Stimulated activated CD8-positive, alpha-beta memory T cell treated with anti-CD3 and anti-CD28 coated beads, Interleukin-4, amount 100 ng/mL, for 4 hours (primary cell): ENCODE measurements at regions not wholly inside any gene's neighbourhood (a gene's known extent, or its start where the extent isn't known, plus 50 kb on each side); places are given as distances from the start of the nearest gene placed in this dataset.
"Not testable (repeated sequence)": the region's sequence is repeated elsewhere in the genome, so short reads cannot be mapped to it uniquely, and the experiment has no call there.

ENCODE experiments used
- DNase-seq, 2 donors: peaks; one replicate each; pipeline ENCODE4 v3.0.0-alpha.2; 2020; ENCODE audit warnings: low read depth in 2 of 2, low spot score in 1 of 2

- DNase-seq: no peak
These were observed 522.4 kb upstream of the NAALADL2 start for GRCh38 chr3:174336784-174337183.

- DNase-seq: no peak
These were observed 521.9 kb upstream of the NAALADL2 start for GRCh38 chr3:174337227-174337626.

GRCh38 chr3:174340624-174341587 is 518.2 kb upstream of the NAALADL2 start:
- no peak for DNase-seq

- no peak for DNase-seq
These were observed 517.0 kb upstream of the NAALADL2 start for GRCh38 chr3:174342171-174342570.

- DNase-seq: no peak
These were observed 516.1 kb upstream of the NAALADL2 start for GRCh38 chr3:174342941-174343501.

GRCh38 chr3:174346141-174346540 is 513.0 kb upstream of the NAALADL2 start:
- DNase-seq: no peak

GRCh38 chr3:174346571-174346970 is 512.6 kb upstream of the NAALADL2 start:
- no peak for DNase-seq

GRCh38 chr3:174347474-174348138 is 511.5 kb upstream of the NAALADL2 start:
- DNase-seq: no peak

GRCh38 chr3:174352227-174352626 is 506.9 kb upstream of the NAALADL2 start:
- DNase-seq: no peak

GRCh38 chr3:174355505-174355904 is 503.6 kb upstream of the NAALADL2 start:
- no peak for DNase-seq

GRCh38 chr3:174356596-174356995 is 502.5 kb upstream of the NAALADL2 start:
- DNase-seq: no peak

GRCh38 chr3:174358252-174358651 is 500.9 kb upstream of the NAALADL2 start:
- DNase-seq: no peak

- DNase-seq: no peak
These were observed 496.6 kb upstream of the NAALADL2 start for GRCh38 chr3:174362556-174362955.

GRCh38 chr3:174363256-174363655 is 495.9 kb upstream of the NAALADL2 start:
- no peak for DNase-seq

GRCh38 chr3:174365796-174366195 is 493.3 kb upstream of the NAALADL2 start:
- no peak for DNase-seq

- DNase-seq: not testable (repeated sequence)
These were observed 492.2 kb upstream of the NAALADL2 start for GRCh38 chr3:174366904-174367303.

- DNase-seq: no peak
These were observed 482.8 kb upstream of the NAALADL2 start for GRCh38 chr3:174376346-174376745.

- DNase-seq: no peak
These were observed 482.0 kb upstream of the NAALADL2 start for GRCh38 chr3:174377096-174377495.

- no peak for DNase-seq
These were observed 481.4 kb upstream of the NAALADL2 start for GRCh38 chr3:174377684-174378083.

GRCh38 chr3:174382878-174383277 is 476.3 kb upstream of the NAALADL2 start:
- DNase-seq: no peak

GRCh38 chr3:174387736-174388135 is 471.4 kb upstream of the NAALADL2 start:
- no peak for DNase-seq

GRCh38 chr3:174397848-174398247 is 461.3 kb upstream of the NAALADL2 start:
- DNase-seq: no peak
